ENCODE measurements at regions not wholly inside any gene's neighbourhood (a gene's known extent, or its start where the extent isn't known, plus 50 kb on each side); places are given as distances from the start of the nearest gene placed in this dataset.

- WGBS (ENCODE audit: insufficient coverage), result no CpG with 5 or more reads among the region's 1 CpG
- Mint-ChIP-seq H3K27ac (no peak overlapping the region), H3K27me3 (ENCODE audit: low read depth in 3 of 3) (peaks cover 0 to 2% (median 0%) of the 10 kb centered on the region in 3 donors), H3K9me3 (peaks cover 0 to 6% (median 2%) of the 10 kb centered on the region in 7 donors), H3K36me3 (no peaks in the 10 kb centered on the region), H3K4me3 (no peak overlapping the region), H3K4me1 (peaks cover 17% of the 10 kb centered on the region)
- Histone ChIP-seq H3K9me3 (replicated peaks in 1 of 2; ENCODE audit: control insufficient read depth in 1 of 2, insufficient read depth in 1 of 2, low read length in 2 of 2) (no peaks in the 10 kb centered on the region), H3K4me1 (ENCODE audit: control insufficient read depth in 1 of 2, insufficient read depth in 2 of 2, low read length in 2 of 2) (peaks cover 5 to 13% of the 10 kb centered on the region in 2 donors), H3K4me2 (replicated peaks; ENCODE audit: extremely low read depth, low read length, poor library complexity, severe bottlenecking) (no peak overlapping the region), H3K4me3 (replicated peaks in 1 of 3; ENCODE audit: low read depth in 2 of 3, low read length in 3 of 3) (no peak overlapping the region), H4K20me1 (ENCODE audit: insufficient read depth, low read length) (no peaks in the 10 kb centered on the region), H3K36me3 (replicated peaks in 1 of 2; ENCODE audit: control insufficient read depth in 1 of 2, insufficient read depth in 2 of 2, low read length in 2 of 2) (no peaks in the 10 kb centered on the region), H3K27ac (ENCODE audit: low read depth in 1 of 2, low read length in 2 of 2) (no peak overlapping the region), H3K9ac (ENCODE audit: insufficient read depth, low read length, poor library complexity, severe bottlenecking) (no peak overlapping the region), H3K27me3 (ENCODE audit: control insufficient read depth in 2 of 2, insufficient read depth in 2 of 2, low read length in 2 of 2) (no peaks in the 10 kb centered on the region), H2AFZ (ENCODE audit: insufficient read depth, low read depth, low read length, poor library complexity, severe bottlenecking) (no peak overlapping the region), H3K79me2 (ENCODE audit: insufficient read depth, low read length) (no peaks in the 10 kb centered on the region)
- intact Hi-C loops (cut with micrococcal nuclease), result no loop called here
- DNase-seq, result no peak
- TF ChIP-seq, protein P1, sequence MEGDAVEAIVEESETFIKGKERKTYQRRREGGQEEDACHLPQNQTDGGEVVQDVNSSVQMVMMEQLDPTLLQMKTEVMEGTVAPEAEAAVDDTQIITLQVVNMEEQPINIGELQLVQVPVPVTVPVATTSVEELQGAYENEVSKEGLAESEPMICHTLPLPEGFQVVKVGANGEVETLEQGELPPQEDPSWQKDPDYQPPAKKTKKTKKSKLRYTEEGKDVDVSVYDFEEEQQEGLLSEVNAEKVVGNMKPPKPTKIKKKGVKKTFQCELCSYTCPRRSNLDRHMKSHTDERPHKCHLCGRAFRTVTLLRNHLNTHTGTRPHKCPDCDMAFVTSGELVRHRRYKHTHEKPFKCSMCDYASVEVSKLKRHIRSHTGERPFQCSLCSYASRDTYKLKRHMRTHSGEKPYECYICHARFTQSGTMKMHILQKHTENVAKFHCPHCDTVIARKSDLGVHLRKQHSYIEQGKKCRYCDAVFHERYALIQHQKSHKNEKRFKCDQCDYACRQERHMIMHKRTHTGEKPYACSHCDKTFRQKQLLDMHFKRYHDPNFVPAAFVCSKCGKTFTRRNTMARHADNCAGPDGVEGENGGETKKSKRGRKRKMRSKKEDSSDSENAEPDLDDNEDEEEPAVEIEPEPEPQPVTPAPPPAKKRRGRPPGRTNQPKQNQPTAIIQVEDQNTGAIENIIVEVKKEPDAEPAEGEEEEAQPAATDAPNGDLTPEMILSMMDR (IDR thresholded peaks at IDR 0.05), result no peak
Measured at GRCh38 chr13:48808683-48809082, 155.0 kb downstream of the CYSLTR2 start.

GRCh38 chr13:48810013-48810412 is 156.3 kb downstream of the CYSLTR2 start:
- Mint-ChIP-seq H3K36me3 (no peaks in the 10 kb centered on the region), H3K4me3 (no peak overlapping the region), H3K27ac (peak overlapping the region in 1 of 7 donors; percentile 27), H3K9me3 (peaks cover 0 to 4% (median 0%) of the 10 kb centered on the region in 7 donors), H3K4me1 (peaks cover 16% of the 10 kb centered on the region), H3K27me3 (ENCODE audit: low read depth in 3 of 3) (peaks cover 0 to 2% (median 0%) of the 10 kb centered on the region in 3 donors)
- no peaks in the 10 kb centered on the region for H3K36me3 ChIP-seq (replicated peaks in 1 of 2; ENCODE audit: control insufficient read depth in 1 of 2, insufficient read depth in 2 of 2, low read length in 2 of 2)
- no peaks in the 10 kb centered on the region for H4K20me1 ChIP-seq (ENCODE audit: insufficient read depth, low read length)
- no peak overlapping the region for H3K9ac ChIP-seq (ENCODE audit: insufficient read depth, low read length, poor library complexity, severe bottlenecking)
- no peak overlapping the region for H2AFZ ChIP-seq (ENCODE audit: insufficient read depth, low read depth, low read length, poor library complexity, severe bottlenecking)
- H3K79me2 ChIP-seq (ENCODE audit: insufficient read depth, low read length), result no peaks in the 10 kb centered on the region
- TF ChIP-seq, protein P1 (IDR thresholded peaks at IDR 0.05), result no peak
- no peaks in the 10 kb centered on the region for H3K27me3 ChIP-seq (ENCODE audit: control insufficient read depth in 2 of 2, insufficient read depth in 2 of 2, low read length in 2 of 2)
- peaks cover 5 to 13% of the 10 kb centered on the region in 2 donors for H3K4me1 ChIP-seq (ENCODE audit: control insufficient read depth in 1 of 2, insufficient read depth in 2 of 2, low read length in 2 of 2)
- H3K27ac ChIP-seq (ENCODE audit: low read depth in 1 of 2, low read length in 2 of 2), result no peak overlapping the region
- no peak for DNase-seq
- WGBS (ENCODE audit: insufficient coverage), result 90% methylated on average over 2 of the region's 6 CpGs
- intact Hi-C loops (cut with micrococcal nuclease), result no loop called here
- H3K9me3 ChIP-seq (replicated peaks in 1 of 2; ENCODE audit: control insufficient read depth in 1 of 2, insufficient read depth in 1 of 2, low read length in 2 of 2), result no peaks in the 10 kb centered on the region
- H3K4me2 ChIP-seq (replicated peaks; ENCODE audit: extremely low read depth, low read length, poor library complexity, severe bottlenecking), result no peak overlapping the region
- no peak overlapping the region for H3K4me3 ChIP-seq (replicated peaks in 1 of 3; ENCODE audit: low read depth in 2 of 3, low read length in 3 of 3)
